IPS-15b (cell line): ENCODE measurements at regions not wholly inside any gene's neighbourhood (a gene's known extent, or its start where the extent isn't known, plus 50 kb on each side); places are given as distances from the start of the nearest gene placed in this dataset.

Experiments
- H3K27me3 ChIP-seq: one replicate; pipeline ENCODE4 v1.6.1; 2013; ENCODE audit warnings: low read length; ENCODE audit not compliant: control insufficient read depth, insufficient read depth
- H3K36me3 ChIP-seq: one replicate; pipeline ENCODE4 v1.6.1; 2013; ENCODE audit warnings: low read length; ENCODE audit not compliant: control insufficient read depth, insufficient read depth
- H3K4me1 ChIP-seq: one replicate; pipeline ENCODE4 v1.6.1; 2013; ENCODE audit warnings: mild to moderate bottlenecking, low read length; ENCODE audit not compliant: control insufficient read depth, insufficient read depth
- H3K4me3 ChIP-seq: one replicate; pipeline ENCODE4 v1.5.1; 2013; ENCODE audit warnings: low read depth, low read length
- H3K9ac ChIP-seq: one replicate; pipeline ENCODE4 v1.6.1; 2013; ENCODE audit warnings: low read depth, mild to moderate bottlenecking, low read length
- H3K9me3 ChIP-seq: one replicate; pipeline ENCODE4 v1.6.1; 2013; ENCODE audit warnings: mild to moderate bottlenecking, low read length; ENCODE audit not compliant: control insufficient read depth, insufficient read depth

GRCh38 chr22:27633296-27633871 is 168.2 kb downstream of the MN1 start:
- Histone ChIP-seq H3K9me3 (no peaks in the 10 kb centered on the region), H3K4me1 (peaks cover 20% of the 10 kb centered on the region), H3K27me3 (peaks cover 5% of the 10 kb centered on the region), H3K36me3 (no peaks in the 10 kb centered on the region), H3K9ac (no peak overlapping the region), H3K4me3 (no peak overlapping the region)

- Histone ChIP-seq H3K9ac (no peak overlapping the region), H3K9me3 (no peaks in the 10 kb centered on the region), H3K36me3 (no peaks in the 10 kb centered on the region), H3K4me3 (no peak overlapping the region), H3K4me1 (peaks cover 28% of the 10 kb centered on the region), H3K27me3 (peaks cover 5% of the 10 kb centered on the region)
These were observed 167.4 kb downstream of the MN1 start for GRCh38 chr22:27634043-27634740.

GRCh38 chr22:27635435-27635834 is 166.1 kb downstream of the MN1 start:
- Histone ChIP-seq H3K27me3 (peaks cover 5% of the 10 kb centered on the region), H3K9ac (no peak overlapping the region), H3K9me3 (no peaks in the 10 kb centered on the region), H3K4me1 (peaks cover 26% of the 10 kb centered on the region), H3K36me3 (no peaks in the 10 kb centered on the region), H3K4me3 (no peak overlapping the region)

GRCh38 chr22:27635852-27636251 is 165.7 kb downstream of the MN1 start:
- H3K27me3 ChIP-seq = peaks cover 5% of the 10 kb centered on the region
- no peaks in the 10 kb centered on the region for H3K36me3 ChIP-seq
- H3K4me3 ChIP-seq = no peak overlapping the region
- no peaks in the 10 kb centered on the region for H3K9me3 ChIP-seq
- H3K9ac ChIP-seq = no peak overlapping the region
- H3K4me1 ChIP-seq = peaks cover 26% of the 10 kb centered on the region

GRCh38 chr22:27636716-27637508 is 164.6 kb downstream of the MN1 start:
- no peak overlapping the region for H3K9ac ChIP-seq
- H3K9me3 ChIP-seq = no peaks in the 10 kb centered on the region
- peaks cover 25% of the 10 kb centered on the region for H3K4me1 ChIP-seq
- no peak overlapping the region for H3K4me3 ChIP-seq
- H3K36me3 ChIP-seq = no peaks in the 10 kb centered on the region
- peaks cover 5% of the 10 kb centered on the region for H3K27me3 ChIP-seq

GRCh38 chr22:27637604-27638003 is 164.0 kb downstream of the MN1 start:
- H3K27me3 ChIP-seq = peaks cover 8% of the 10 kb centered on the region
- H3K9ac ChIP-seq = no peak overlapping the region
- H3K4me1 ChIP-seq = peaks cover 27% of the 10 kb centered on the region
- no peaks in the 10 kb centered on the region for H3K9me3 ChIP-seq
- H3K36me3 ChIP-seq = no peaks in the 10 kb centered on the region
- no peak overlapping the region for H3K4me3 ChIP-seq

GRCh38 chr22:27638329-27639233 is 163.0 kb downstream of the MN1 start:
- no peaks in the 10 kb centered on the region for H3K9me3 ChIP-seq
- no peak overlapping the region for H3K4me3 ChIP-seq
- H3K4me1 ChIP-seq = peaks cover 31% of the 10 kb centered on the region
- peaks cover 17% of the 10 kb centered on the region for H3K27me3 ChIP-seq
- no peaks in the 10 kb centered on the region for H3K36me3 ChIP-seq
- H3K9ac ChIP-seq = peak overlapping the region; percentile 24

GRCh38 chr22:27639248-27640086 is 162.1 kb downstream of the MN1 start:
- H3K9ac ChIP-seq = peak overlapping the region; percentile 24
- H3K4me1 ChIP-seq = peaks cover 31% of the 10 kb centered on the region

GRCh38 chr22:27641049-27641795 is 160.3 kb downstream of the MN1 start:
- Histone ChIP-seq H3K4me1 (peaks cover 31% of the 10 kb centered on the region), H3K27me3 (peaks cover 19% of the 10 kb centered on the region), H3K9me3 (no peaks in the 10 kb centered on the region), H3K4me3 (no peak overlapping the region), H3K9ac (no peak overlapping the region), H3K36me3 (no peaks in the 10 kb centered on the region)

More at GRCh38 chr22:27639248-27640086, 162.1 kb downstream of the MN1 start:
- Histone ChIP-seq H3K36me3 (no peaks in the 10 kb centered on the region), H3K4me3 (no peak overlapping the region), H3K27me3 (peaks cover 18% of the 10 kb centered on the region), H3K9me3 (no peaks in the 10 kb centered on the region)

GRCh38 chr22:27642104-27642800 is 159.3 kb downstream of the MN1 start:
- Histone ChIP-seq H3K4me1 (peaks cover 27% of the 10 kb centered on the region), H3K9ac (no peak overlapping the region), H3K27me3 (peaks cover 19% of the 10 kb centered on the region), H3K36me3 (no peaks in the 10 kb centered on the region), H3K9me3 (no peaks in the 10 kb centered on the region), H3K4me3 (no peak overlapping the region)
